ENCODE measurements at regions not wholly inside any gene's neighbourhood (a gene's known extent, or its start where the extent isn't known, plus 50 kb on each side); places are given as distances from the start of the nearest gene placed in this dataset.

DNA sequence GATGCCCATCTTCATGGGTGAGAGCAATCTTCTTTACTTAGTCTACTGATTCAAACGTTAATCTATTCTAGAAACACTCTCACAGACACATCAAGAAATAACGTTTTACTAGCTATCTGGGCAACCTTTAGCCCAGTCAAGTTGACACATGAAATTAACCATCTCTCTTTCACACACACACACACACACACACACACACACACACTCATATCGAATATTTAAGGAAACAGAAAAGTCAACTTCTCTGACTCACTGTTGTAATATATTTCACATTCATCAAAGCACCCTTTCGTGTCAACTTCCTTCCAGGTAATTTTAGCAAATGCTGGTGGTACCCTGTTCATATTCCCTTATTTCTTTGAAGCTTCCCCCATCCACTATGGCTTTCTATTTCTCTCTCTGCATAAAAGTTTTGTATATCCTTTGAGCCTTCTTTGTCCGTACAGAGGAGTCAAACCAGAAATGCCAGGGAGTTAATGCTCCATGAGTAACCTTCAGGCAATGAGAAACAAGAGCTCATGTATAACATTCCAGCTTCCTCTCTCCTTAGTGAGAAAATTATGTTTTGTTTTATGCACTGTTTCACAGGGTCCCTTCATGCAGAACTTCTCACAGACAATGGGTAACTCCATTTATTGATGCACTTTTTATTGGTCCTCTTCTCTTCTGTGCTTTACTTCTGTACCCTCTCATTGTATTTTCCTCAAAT is 335.5 kb upstream of the CBLB start:
- H3K4me3 ChIP-seq (ENCODE audit: low read depth, low read length), result no peak overlapping the region
- TF ChIP-seq, protein P1, sequence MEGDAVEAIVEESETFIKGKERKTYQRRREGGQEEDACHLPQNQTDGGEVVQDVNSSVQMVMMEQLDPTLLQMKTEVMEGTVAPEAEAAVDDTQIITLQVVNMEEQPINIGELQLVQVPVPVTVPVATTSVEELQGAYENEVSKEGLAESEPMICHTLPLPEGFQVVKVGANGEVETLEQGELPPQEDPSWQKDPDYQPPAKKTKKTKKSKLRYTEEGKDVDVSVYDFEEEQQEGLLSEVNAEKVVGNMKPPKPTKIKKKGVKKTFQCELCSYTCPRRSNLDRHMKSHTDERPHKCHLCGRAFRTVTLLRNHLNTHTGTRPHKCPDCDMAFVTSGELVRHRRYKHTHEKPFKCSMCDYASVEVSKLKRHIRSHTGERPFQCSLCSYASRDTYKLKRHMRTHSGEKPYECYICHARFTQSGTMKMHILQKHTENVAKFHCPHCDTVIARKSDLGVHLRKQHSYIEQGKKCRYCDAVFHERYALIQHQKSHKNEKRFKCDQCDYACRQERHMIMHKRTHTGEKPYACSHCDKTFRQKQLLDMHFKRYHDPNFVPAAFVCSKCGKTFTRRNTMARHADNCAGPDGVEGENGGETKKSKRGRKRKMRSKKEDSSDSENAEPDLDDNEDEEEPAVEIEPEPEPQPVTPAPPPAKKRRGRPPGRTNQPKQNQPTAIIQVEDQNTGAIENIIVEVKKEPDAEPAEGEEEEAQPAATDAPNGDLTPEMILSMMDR (IDR thresholded peaks at IDR 0.05; ENCODE audit: borderline replicate concordance, insufficient read depth, low read depth, low read length), result no peak

DNA sequence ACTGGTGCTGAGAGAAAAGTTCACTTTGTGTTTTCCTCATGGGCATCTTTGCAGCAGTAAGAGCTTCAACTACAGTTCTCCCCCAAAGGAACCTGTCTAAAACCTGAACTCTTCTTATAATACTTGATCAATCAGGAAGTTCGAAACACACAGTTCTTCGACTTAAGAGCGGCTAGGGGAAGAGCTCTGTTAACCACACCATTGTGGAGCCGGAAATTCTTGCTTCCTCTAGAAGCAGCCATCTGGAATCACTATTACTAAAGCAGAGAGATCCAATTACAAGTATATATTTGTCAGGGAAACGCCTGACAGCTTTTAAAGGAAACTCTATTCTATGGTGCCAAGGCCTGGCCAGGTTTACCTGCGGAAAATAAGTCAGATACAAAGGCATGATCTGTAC is 337.3 kb upstream of the CBLB start:
- H3K4me3 ChIP-seq (ENCODE audit: low read depth, low read length), result no peak overlapping the region

DNA sequence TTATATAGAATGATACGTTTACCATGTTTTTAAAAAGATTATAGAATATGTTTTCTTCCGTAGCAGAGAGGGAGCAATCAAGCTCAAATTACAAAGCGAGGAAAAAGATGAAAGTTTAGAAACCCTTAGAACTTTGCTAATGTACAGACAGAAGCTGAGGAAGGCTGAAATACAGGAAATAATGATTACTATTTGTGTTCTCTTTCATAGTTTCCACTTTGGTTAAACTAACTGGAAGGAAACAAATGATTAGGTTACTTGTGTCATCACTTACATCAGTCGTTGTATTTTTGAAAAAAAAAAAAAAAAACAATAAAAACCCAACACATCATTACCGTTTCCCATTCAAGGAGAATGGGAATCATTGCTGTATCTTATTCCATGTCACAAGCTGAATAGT is 337.8 kb upstream of the CBLB start:
- TF ChIP-seq, protein P1 (IDR thresholded peaks at IDR 0.05; ENCODE audit: borderline replicate concordance, insufficient read depth, low read depth, low read length), result no peak
- no peak overlapping the region for H3K4me3 ChIP-seq (ENCODE audit: low read depth, low read length)

More for the DNA sequence above, 337.3 kb upstream of the CBLB start:
- TF ChIP-seq, protein P1 (IDR thresholded peaks at IDR 0.05; ENCODE audit: borderline replicate concordance, insufficient read depth, low read depth, low read length), result no peak

DNA sequence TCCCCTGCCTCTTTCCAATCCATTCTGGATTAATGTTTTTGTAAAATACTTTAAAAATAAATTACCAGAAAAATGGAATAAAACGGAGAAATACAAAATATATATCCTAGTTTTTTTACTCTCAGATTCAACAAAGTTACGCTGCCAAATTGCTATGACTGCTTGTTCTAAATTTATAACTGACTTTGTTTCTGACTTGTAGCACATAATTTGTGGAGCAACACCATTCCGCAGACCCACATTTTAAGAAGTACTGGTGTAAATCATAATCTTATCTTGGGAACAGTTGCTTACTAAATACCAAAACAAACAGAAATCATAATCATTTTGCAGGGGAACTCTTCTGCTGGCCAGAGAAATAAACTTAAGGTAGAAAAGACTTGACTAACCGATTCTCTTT is 339.4 kb upstream of the CBLB start:
- TF ChIP-seq, protein P1 (IDR thresholded peaks at IDR 0.05; ENCODE audit: borderline replicate concordance, insufficient read depth, low read depth, low read length), result no peak
- H3K4me3 ChIP-seq (ENCODE audit: low read depth, low read length), result no peak overlapping the region

DNA sequence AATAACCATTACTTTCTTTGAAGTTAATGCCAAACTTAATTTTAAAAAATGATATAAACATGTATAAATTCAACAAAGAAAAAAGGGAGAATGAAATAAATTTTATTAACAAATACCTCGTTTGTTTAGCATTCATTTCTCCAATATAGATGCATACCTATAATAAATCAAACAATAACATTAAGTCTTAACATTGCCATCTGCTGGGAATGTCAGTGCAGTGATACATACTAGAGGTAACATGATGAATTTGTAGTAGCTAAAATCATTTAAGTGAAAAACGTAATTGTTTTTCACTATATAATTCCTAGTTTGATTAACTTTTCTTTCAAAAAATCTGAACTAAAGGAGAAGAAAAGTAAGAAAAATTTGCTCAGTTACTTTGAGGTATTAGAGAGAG is 340.2 kb upstream of the CBLB start:
- TF ChIP-seq, protein P1 (IDR thresholded peaks at IDR 0.05; ENCODE audit: borderline replicate concordance, insufficient read depth, low read depth, low read length), result no peak
- H3K4me3 ChIP-seq (ENCODE audit: low read depth, low read length), result no peak overlapping the region

DNA sequence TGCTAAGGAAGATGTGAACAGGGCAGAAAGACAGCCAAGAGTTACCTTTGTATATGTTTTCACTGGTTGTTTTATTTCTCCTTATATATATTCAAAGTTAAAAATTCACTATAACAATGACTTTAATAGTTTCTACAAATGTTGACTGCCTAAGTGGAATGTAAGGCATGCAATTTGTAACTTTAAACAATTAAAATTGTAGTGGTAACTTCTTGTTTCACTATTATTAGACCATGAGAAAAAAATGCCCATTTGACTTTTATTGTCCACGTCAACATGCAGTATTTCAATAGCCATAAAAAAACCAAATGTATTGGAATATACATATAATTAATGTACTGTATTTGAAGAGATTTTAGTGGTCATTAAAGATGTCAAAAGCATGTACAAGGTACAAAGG is 340.7 kb upstream of the CBLB start:
- TF ChIP-seq, protein P1 (IDR thresholded peaks at IDR 0.05; ENCODE audit: borderline replicate concordance, insufficient read depth, low read depth, low read length), result no peak
- no peak overlapping the region for H3K4me3 ChIP-seq (ENCODE audit: low read depth, low read length)

DNA sequence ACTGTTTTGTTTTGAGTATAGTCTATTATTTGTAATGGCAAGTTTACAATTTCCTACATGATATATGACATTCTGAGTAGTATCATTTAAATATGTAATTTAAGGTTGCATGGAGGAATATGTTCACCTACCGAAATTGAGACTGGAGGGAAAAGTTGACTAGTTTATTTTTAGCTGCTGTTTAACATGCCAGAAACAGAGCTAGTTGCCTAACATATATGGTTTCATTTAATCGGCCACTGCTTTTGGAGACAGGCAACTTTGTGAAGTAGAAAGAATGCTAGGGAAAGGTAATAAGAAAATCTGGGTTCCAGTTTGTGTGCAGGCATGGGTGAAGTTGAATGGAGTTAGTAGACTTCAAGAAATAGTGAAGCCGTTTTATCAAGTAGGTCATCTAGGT is 342.1 kb upstream of the CBLB start:
- H3K4me3 ChIP-seq (ENCODE audit: low read depth, low read length), result no peak overlapping the region
- TF ChIP-seq, protein P1 (IDR thresholded peaks at IDR 0.05; ENCODE audit: borderline replicate concordance, insufficient read depth, low read depth, low read length), result no peak
